Activated B cell treated with CpG ODN at 0.5 μM for 24 hours (primary cell): ENCODE measurements at regions not wholly inside any gene's neighbourhood (a gene's known extent, or its start where the extent isn't known, plus 50 kb on each side); places are given as distances from the start of the nearest gene placed in this dataset.

Experiments used
- ATAC-seq: fragments of 200-7000 bp; cut with Tn5 transposase; one replicate; pipeline ENCODE4 v1.10.0; 2021; ENCODE audit warnings: low read depth, mild to moderate bottlenecking, moderate library complexity
- CTCF ChIA-PET: fragments of 350-600 bp; sonication (Branson Sonifier 250); formaldehyde crosslinking; loops from one replicate; lab custom pipeline; 2021; ENCODE audit warnings: antibody characterized with exemption; lab: Charles Lee
- POLR2A ChIA-PET: fragments of 350-600 bp; sonication (Branson Sonifier 250); formaldehyde crosslinking; loops from one replicate; lab custom pipeline; 2021; ENCODE audit warnings: antibody characterized with exemption; lab: Charles Lee
- DNase-seq: peaks from one replicate; pipeline ENCODE4 v3.0.0; 2022
- H3K27ac Mint-ChIP-seq: one replicate; pipeline ENCODE4 v1.8.0; 2020; ENCODE audit warnings: mixed read lengths
- H3K27me3 Mint-ChIP-seq: one replicate; pipeline ENCODE4 v1.8.0; 2021; ENCODE audit warnings: mixed read lengths
- H3K36me3 Mint-ChIP-seq: one replicate; pipeline ENCODE4 v1.8.0; 2021; ENCODE audit warnings: low read depth, mixed read lengths
- H3K4me1 Mint-ChIP-seq: one replicate; pipeline ENCODE4 v1.8.0; 2021; ENCODE audit warnings: mixed read lengths
- H3K4me3 Mint-ChIP-seq: one replicate; pipeline ENCODE4 v1.8.0; 2020; ENCODE audit warnings: mild to moderate bottlenecking, mixed read lengths
- H3K9me3 Mint-ChIP-seq: one replicate; pipeline ENCODE4 v1.8.0; 2020; ENCODE audit warnings: mixed read lengths
- intact Hi-C: fragments of 100-400 bp; cut with micrococcal nuclease; formaldehyde crosslinking; loops from one replicate; pipeline ENCODE4 v1.15.1; 2024
- TF ChIP-seq, protein P1 (sequence below): fragments of 200-600 bp; IDR thresholded peaks from one replicate; pipeline ENCODE4 v1.8.0; 2022; ENCODE audit warnings: antibody characterized with exemption, mild to moderate bottlenecking

DNA sequence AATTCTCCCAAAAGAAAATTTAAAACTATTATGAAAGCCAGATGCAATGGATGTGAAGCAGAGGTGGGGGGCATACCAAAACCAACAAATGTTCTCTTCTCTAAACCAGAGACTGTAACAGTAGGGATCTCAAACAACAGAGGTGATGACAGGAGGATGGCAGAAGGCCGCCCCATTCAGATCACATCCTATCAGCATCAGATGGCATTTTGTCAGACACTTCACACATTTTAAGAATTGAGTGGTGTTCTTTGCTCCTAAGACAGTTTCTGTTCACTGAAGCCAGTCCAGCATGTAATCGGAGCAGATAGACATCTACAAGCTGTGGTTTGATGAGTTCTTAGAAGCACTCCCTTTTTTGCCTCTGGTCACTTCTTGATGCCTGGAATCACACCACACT, 59.6 kb upstream of the SRRM4 start:
- no peak overlapping the region for H3K4me3 Mint-ChIP-seq
- no peaks in the 10 kb centered on the region for H3K36me3 Mint-ChIP-seq
- DNase-seq (no peak), ATAC-seq (no peak)
- ChIA-PET CTCF (no interaction called here), POLR2A (no interaction called here)
- H3K9me3 Mint-ChIP-seq = no peaks in the 10 kb centered on the region
- no peak overlapping the region for H3K27ac Mint-ChIP-seq
- no peaks in the 10 kb centered on the region for H3K27me3 Mint-ChIP-seq
- TF ChIP-seq, protein P1, sequence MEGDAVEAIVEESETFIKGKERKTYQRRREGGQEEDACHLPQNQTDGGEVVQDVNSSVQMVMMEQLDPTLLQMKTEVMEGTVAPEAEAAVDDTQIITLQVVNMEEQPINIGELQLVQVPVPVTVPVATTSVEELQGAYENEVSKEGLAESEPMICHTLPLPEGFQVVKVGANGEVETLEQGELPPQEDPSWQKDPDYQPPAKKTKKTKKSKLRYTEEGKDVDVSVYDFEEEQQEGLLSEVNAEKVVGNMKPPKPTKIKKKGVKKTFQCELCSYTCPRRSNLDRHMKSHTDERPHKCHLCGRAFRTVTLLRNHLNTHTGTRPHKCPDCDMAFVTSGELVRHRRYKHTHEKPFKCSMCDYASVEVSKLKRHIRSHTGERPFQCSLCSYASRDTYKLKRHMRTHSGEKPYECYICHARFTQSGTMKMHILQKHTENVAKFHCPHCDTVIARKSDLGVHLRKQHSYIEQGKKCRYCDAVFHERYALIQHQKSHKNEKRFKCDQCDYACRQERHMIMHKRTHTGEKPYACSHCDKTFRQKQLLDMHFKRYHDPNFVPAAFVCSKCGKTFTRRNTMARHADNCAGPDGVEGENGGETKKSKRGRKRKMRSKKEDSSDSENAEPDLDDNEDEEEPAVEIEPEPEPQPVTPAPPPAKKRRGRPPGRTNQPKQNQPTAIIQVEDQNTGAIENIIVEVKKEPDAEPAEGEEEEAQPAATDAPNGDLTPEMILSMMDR = no peak
- intact Hi-C loops = no loop called here
- no peaks in the 10 kb centered on the region for H3K4me1 Mint-ChIP-seq

GRCh38 chr12:118922405-118922804, 58.9 kb upstream of the SRRM4 start:
- DNase-seq = no peak
- ChIA-PET POLR2A (no interaction called here), CTCF (no interaction called here)
- no peaks in the 10 kb centered on the region for H3K9me3 Mint-ChIP-seq
- no peaks in the 10 kb centered on the region for H3K36me3 Mint-ChIP-seq
- H3K4me1 Mint-ChIP-seq = no peaks in the 10 kb centered on the region
- ATAC-seq = no peak
- intact Hi-C loops = no loop called here
- H3K27ac Mint-ChIP-seq = no peak overlapping the region
- no peaks in the 10 kb centered on the region for H3K27me3 Mint-ChIP-seq
- TF ChIP-seq, protein P1 = no peak
- no peak overlapping the region for H3K4me3 Mint-ChIP-seq

DNA sequence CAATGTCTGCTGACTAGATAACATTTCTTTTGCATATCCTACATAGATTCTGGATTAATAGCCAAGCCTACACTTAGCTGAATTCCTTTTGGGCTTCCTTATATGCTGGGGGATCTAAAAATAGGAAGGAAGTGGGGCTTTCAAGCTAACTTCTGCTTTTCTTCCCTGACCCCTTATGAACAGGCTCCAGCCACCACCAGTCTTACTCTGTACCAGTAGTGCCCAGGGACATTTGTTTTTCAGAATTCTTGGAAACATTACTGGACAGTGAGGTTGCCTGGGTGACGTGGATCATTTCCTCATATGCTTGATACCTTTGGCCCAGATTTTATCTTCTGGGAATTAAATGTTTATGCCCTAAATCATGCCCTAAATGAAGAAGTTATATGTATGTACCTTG, 55.9 kb upstream of the SRRM4 start:
- no peak for ATAC-seq
- Mint-ChIP-seq H3K36me3 (no peaks in the 10 kb centered on the region), H3K9me3 (peaks cover 7% of the 10 kb centered on the region), H3K27me3 (no peaks in the 10 kb centered on the region), H3K27ac (no peak overlapping the region), H3K4me3 (no peak overlapping the region), H3K4me1 (no peaks in the 10 kb centered on the region)
- ChIA-PET CTCF (no interaction called here), POLR2A (no interaction called here)
- intact Hi-C loops = no loop called here
- TF ChIP-seq, protein P1 = no peak
- no peak for DNase-seq

DNA sequence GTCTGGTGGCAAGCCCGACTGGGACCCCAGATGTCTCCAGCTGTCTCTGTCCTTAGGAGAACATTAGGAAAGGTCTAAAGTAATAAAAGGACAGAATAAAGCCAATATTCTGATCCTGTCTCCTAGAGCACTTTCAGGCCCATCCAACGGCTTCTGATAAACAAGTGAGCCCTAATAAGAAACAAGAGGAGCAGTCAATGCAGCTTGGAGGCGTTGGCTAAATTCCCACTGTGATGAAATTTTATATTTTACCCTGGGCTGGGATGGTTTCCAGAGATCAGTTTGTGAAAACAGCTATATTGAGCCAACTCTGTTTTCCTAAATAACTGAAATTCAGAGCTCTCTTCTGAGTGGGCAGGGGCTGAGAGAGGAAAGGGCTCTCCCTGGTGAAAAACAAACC, 55.5 kb upstream of the SRRM4 start:
- intact Hi-C loops = no loop called here
- Mint-ChIP-seq H3K27me3 (no peaks in the 10 kb centered on the region), H3K36me3 (no peaks in the 10 kb centered on the region), H3K4me1 (no peaks in the 10 kb centered on the region), H3K4me3 (no peak overlapping the region), H3K27ac (no peak overlapping the region), H3K9me3 (peaks cover 7% of the 10 kb centered on the region)
- TF ChIP-seq, protein P1 = no peak
- ATAC-seq (no peak), DNase-seq (no peak)
- CTCF ChIA-PET = no interaction called here
- POLR2A ChIA-PET = no interaction called here
